HG03280 (cell line): ENCODE measurements at regions not wholly inside any gene's neighbourhood (a gene's known extent, or its start where the extent isn't known, plus 50 kb on each side); places are given as distances from the start of the nearest gene placed in this dataset.

Source experiments
- ATAC-seq: cut with Tn5 transposase; IDR thresholded peaks from one replicate; pipeline ENCODE4 v1.9.1; 2021; ENCODE audit warnings: mild to moderate bottlenecking, moderate library complexity; ENCODE audit not compliant: unreplicated experiment

DNA sequence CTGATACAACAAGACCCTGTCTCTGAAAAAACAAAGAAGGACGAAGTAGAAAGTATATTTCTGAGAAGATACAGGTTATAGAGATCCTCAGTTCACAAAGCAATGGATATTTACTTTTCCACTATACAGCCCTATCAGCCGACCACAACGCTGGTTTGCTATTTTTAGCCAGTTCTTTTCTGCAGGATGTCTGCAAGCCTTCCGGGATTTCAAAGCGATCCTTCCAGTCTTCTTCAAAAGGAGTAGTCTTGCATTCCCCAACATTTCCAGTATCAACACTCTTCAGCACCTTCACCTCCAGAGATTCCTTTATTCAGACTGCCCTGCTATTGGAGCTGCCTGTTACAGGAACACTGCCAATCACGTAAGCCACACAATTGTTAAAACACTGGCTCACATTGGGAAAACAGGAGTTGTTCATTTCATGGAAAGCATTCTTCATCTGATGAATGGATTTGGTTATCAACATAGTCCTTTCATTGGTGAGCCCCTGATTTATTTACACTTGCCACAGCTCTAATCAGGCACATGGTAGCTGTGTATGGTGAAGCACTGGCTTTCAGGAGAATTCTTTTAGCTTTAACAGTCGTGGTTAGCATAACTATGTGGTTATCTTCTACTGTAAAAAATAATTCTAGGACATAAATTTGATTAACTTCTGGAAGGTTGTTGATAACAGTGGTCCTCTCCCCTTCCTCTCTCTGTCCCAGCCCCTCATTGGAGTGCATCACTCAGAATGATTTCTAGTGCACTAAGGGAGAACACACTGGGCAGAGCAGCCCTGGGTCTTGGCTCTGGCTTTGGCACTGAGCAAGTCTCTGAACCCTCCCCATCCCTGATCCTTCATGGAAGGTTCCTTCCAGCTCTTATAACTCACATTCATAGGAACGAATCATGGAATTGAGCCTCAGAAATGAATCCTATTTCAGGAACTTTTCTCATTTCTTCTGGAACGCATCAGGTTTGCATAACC lies 109.9 kb upstream of the SORBS2 start:
- no peak for ATAC-seq

- ATAC-seq = no peak
Measured at GRCh38 chr4:185924458-185925044, 112.6 kb upstream of the SORBS2 start.

- no peak for ATAC-seq
Measured at GRCh38 chr4:185925910-185926360, 113.9 kb upstream of the SORBS2 start.

GRCh38 chr4:185931375-185931774 lies 119.4 kb upstream of the SORBS2 start:
- no peak for ATAC-seq

DNA sequence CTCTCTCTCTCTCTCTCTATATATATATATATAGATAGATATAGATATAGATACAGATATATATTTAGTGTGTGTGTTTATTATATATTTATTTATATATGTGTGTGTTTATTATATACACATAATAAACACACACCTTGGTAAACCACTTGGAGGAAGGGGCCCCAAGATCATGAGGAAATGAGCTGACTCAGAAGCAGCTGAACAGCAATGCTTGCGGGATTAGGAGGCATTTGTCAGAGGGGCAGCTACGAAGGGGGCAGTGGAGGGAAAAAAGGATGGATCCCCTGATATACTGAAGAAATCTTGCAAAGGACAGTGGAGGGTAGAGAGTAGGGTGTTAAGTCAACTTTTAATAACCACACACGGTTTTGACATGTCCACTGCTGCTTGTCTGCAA lies 120.0 kb upstream of the SORBS2 start:
- no peak for ATAC-seq

DNA sequence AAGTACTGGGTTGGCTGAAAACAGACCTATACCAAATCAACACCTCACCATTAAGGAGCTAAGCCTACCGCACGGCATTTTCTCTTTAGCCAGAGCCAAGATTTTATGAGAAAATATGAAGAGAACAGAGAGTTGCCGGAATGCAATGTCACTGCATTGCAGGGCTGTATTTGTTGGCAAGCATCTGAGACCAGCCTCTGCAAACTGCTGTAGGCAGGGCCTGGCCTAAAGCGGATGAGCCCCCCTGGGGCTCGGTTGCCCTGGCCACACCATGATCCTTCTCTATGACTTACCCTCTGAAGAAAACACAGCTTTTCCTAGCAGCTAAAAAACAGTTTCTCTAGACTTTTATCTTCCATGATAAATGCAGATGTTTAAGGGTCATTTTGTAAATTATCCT lies 120.5 kb upstream of the SORBS2 start:
- no peak for ATAC-seq

GRCh38 chr4:185933078-185933581 lies 121.1 kb upstream of the SORBS2 start:
- ATAC-seq = no peak

DNA sequence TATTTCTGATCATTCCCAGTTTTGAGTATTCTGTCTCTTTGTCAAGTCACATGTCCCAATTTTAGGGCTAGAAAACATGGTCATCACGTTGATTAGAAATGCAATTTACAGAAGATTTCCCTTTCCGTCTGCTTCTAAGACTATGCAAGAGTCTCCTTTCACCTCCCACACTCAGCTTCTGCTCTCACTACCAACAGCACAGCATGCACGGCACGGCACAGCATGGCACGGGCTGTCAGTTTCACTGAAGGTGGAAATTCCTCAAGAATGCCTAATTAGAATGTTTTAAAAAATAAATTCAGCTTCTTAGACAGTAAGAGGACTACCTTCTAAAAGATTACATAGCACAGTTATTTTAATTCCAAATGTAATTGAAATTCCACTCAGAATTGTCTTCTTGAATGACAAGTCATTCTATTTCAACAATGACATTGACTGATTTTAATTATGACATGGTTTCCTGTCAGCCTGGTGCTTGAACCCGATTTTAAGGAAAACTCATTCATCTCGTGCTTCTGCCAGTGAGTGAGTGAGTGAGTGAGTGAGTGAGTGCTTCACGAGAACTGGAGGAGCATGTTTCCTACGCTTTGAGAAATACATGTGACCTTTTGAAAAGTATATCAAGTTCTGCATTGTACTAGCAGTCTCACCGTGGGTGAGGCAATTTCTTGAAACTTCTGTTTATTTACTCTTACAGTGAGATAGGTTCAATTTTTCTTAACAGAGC lies 124.8 kb upstream of the SORBS2 start:
- ATAC-seq = no peak

GRCh38 chr4:185938654-185939053 lies 126.7 kb upstream of the SORBS2 start:
- ATAC-seq = no peak

DNA sequence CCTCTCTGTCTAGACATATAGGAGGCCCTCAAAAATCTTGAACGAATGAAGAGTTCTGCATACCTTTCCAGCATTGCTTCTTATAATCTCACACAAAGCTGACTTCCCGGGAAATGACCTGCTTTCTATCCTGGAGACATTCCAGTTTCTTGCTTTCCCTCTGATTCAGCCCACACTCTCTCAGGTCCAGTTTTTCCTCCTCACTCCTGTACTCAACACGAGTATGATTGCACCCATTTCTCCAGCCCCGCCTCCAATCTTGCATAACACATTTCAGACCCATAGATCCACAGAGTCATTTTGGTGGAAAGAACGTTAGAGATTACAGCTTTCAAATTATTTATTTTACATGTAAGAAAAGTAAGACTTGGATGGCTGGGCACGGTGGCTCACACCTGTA lies 127.5 kb upstream of the TLR3 start:
- ATAC-seq = no peak

DNA sequence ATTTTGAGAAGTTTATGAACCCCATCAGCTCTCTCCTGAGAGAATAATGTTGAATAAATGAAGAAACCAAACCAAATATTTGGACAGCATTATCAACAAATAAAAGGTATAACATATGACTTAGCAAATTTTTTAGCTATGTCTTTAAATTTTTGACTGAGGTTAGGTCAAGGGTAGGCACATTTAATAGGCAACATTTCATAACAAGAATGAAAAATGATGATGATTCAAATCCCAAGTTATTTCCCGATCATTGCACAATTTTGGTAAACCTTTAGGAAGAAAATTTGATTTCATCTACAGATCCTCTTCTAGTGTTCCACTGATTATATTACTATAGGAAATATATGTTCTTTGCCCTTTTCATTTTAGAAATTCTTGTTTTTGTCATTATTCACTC lies 123.7 kb upstream of the TLR3 start:
- ATAC-seq = no peak

DNA sequence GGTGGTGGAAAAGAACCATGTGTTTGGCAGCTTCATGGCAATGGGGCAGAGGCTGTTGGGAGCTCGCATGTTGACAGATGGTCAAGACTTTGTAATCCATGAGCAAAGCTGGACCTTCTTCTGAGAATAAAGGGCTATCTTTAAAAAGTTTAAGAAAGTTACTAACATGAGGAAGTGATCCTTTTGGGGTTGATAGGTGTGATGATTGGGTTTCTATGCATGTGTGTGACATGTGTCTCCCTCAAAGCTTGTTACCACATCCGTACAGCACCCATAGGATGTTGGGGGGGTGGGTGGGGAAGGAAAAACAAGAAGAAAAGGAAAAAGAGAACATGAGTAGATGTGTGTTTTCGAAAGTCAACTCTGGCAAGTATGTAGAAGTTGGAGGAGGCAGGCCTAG lies 123.0 kb upstream of the TLR3 start:
- no peak for ATAC-seq

DNA sequence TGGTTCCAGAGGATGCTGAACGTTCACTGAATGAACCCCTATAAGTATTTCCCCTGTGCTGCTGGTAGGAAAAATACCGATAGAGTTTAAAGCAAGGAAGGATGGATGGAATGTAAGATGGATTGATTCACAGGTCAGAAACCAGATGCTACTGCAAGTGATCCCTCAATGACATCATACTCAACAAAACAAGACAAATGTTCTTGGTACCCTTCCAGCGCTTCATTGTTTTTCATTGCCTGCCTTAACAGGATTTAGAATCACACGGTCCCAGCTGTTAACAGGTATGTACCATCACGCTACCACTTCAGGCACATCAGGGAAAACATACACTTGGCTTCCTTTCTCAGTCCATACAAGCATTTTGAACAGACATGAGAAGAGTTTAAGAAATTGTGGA lies 118.1 kb upstream of the TLR3 start:
- no peak for ATAC-seq

DNA sequence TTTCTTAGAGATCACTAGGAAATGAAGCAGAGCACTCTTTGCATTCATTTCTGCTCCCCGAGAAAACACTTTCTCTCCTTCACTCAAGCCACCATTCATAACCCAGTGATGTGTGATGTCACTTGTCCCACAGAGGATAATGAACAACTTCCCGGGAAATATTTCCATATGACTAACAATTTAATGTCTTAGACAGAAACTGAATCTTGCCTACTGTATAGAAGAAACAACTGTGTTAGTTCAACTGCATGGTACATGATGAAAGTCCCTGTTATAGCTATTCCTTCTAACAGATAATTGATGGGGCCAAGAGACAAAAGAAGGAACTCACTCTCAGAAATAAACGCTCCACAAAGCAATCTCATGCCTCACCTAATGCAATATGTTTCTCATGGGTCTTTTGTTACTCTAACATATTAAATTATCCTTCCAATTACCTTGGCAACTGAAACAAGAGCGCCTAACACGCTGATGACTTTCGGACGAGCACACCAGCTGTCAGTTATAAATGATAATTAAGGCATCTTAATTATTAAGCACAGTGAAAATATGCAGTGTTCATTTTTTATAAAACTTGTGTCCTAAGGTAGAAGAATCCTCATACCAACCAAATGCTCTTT lies 113.7 kb upstream of the TLR3 start:
- no peak for ATAC-seq

GRCh38 chr4:185955826-185956543 lies 113.0 kb upstream of the TLR3 start:
- ATAC-seq = no peak

DNA sequence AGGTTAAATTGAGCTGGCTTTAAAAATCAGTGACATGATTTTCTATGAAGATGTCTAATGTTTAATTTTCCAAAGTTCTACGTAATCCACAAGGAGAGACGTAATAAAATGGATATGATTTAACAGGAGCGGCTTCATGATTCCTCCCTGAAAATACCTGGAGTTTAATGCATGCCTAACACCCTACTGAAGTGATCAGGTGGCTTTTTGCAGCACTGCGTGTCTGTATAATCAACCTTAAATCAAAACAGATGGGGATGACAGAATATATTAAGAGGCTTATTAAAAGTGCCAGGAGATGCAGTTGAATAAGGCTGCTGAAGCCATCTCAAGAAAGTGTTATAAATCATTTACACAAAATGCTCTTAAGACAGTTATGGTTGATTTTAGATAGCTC lies 112.4 kb upstream of the TLR3 start:
- ATAC-seq = no peak

DNA sequence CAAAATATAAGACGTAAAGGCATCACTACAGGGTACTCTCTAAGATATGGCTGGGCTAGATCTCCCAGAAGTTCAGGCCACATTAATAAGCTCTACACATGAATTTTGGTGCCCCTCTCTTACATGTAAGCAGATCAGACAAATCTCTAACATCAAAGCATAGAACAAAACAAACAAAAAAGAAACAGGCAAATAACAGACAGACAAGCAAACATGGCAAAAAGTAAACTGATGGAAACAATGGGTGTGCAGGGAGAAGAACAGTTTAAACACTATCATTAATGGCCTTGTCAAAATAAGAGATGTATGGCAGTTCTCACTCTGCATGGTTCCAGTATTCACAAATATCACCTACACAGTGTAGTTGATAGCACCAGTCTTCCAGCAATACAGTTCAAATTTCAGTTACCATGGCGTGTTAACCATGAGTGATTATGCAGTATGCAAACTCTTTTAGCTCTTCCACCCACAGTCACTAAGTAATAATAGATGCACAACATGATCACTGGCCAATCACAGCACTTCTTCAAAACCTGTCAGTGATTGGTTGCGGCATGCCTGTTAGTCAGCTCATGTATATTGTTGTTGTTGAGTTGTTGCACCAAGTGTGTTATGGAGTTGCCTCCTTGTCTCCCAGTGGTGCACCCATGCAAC lies 110.7 kb upstream of the TLR3 start:
- no peak for ATAC-seq

DNA sequence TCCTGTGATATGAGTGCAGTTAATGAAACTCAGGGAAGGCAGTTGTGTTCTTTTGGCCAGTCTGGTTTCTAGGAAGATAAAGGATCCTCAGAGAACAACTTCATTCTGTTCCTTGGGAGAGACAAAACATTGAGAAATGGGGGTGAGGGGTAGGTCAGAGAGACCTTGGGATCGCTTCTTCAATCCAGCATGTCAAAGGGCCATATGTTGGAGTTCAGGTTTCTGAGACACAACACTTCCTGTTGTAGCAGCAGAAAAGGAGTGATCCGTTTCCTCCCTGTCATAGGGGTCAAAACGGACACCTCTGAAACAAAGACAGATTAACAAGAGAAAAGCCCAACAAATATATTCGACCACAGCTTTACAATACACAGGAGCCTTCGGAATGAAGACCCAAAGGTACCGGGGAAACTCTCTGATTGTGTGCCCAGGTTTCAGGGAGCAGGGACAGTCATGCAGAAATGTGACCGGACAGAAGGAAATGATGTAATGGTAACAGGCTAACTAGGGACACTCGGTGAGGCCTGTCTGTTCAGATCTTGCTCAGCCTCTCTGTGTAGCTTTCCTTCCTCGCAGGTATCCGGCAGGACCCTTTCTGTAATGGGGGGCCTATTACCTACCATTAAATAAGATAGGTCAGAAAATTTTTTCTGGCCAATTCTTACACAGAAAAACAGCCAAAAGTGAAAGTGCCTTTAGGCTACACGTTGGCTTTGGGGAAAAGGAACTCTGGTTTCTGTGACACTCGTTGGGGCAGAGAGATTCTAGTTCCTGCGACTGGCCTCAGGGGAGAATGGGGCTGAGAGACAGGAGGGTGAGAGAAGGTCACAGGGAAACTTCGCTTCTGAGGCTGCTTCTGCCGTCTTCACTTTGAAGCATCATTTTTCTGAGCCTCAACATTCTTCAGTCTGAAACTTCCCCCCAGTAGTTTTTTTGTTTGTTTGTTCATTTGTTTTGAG lies 103.3 kb upstream of the TLR3 start:
- ATAC-seq = peak; percentile 67

DNA sequence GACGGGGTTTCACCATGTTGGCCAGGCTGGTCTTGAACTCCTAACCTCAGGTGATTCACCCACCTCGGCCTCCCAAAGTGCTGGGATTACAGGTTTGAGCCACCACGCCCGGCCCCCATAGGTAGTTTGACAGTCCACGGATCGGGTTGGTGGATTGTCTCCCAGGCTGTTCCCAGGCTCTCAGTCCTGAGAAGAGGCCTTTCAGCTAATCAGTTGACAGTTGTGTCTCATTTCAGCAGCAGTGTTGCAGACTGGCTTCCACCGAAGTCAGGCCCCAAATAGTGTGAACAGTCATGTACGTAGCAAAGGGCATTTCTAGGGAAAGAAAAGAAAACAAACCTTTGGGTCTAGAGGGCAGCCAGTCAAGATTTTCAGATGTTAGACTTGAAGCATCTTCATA lies 102.4 kb upstream of the TLR3 start:
- no peak for ATAC-seq
